ENCODE measurements at regions not wholly inside any gene's neighbourhood (a gene's known extent, or its start where the extent isn't known, plus 50 kb on each side); places are given as distances from the start of the nearest gene placed in this dataset.

GRCh38 chr16:7843261-7843660, 510.6 kb downstream of the RBFOX1 start:
- no peak for TF ChIP-seq EP300 (IDR thresholded peaks at IDR 0.05)
- TF ChIP-seq, protein P1, sequence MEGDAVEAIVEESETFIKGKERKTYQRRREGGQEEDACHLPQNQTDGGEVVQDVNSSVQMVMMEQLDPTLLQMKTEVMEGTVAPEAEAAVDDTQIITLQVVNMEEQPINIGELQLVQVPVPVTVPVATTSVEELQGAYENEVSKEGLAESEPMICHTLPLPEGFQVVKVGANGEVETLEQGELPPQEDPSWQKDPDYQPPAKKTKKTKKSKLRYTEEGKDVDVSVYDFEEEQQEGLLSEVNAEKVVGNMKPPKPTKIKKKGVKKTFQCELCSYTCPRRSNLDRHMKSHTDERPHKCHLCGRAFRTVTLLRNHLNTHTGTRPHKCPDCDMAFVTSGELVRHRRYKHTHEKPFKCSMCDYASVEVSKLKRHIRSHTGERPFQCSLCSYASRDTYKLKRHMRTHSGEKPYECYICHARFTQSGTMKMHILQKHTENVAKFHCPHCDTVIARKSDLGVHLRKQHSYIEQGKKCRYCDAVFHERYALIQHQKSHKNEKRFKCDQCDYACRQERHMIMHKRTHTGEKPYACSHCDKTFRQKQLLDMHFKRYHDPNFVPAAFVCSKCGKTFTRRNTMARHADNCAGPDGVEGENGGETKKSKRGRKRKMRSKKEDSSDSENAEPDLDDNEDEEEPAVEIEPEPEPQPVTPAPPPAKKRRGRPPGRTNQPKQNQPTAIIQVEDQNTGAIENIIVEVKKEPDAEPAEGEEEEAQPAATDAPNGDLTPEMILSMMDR (IDR thresholded peaks at IDR 0.05), result no peak
- no peak for TF ChIP-seq POLR2A (IDR thresholded peaks at IDR 0.05)

All from ovary (tissue), 3 donors.